ENCODE measurements at regions not wholly inside any gene's neighbourhood (a gene's known extent, or its start where the extent isn't known, plus 50 kb on each side); places are given as distances from the start of the nearest gene placed in this dataset.

DNA sequence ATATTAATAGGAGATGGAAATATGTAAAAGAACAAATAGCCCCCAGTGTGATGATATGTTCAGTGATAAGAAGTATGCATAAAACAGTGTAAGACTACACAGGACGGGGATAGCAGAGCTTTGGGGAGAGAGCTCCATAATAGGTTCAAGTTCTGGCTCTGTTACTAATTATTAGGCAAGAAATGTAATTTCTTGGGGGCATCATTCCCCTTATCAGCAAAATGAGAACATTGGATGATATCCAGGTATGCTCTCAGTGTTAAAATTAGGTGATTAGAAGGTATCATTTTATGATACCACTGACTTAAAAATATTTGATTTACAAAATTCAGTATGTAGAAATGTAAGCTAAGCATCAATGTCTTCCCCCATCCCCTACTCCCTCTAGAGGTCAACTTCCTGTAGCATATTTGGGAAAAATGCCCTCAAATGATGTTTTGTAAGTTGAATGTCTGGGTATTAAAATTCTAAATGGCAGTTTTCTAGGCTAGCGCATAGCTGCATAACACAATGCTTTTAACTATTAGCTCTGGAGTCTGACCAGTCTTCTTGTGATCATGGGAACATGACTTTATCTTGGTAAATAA lies 585.7 kb upstream of the CAMK1G start:
- TF ChIP-seq, protein P1, sequence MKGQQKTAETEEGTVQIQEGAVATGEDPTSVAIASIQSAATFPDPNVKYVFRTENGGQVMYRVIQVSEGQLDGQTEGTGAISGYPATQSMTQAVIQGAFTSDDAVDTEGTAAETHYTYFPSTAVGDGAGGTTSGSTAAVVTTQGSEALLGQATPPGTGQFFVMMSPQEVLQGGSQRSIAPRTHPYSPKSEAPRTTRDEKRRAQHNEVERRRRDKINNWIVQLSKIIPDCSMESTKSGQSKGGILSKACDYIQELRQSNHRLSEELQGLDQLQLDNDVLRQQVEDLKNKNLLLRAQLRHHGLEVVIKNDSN (IDR thresholded peaks at IDR 0.05) = no peak
- TF ChIP-seq ZBTB7A (IDR thresholded peaks at IDR 0.05; ENCODE audit: low read depth) (no peak), RAD21 (IDR thresholded peaks at IDR 0.05; ENCODE audit: low read depth) (no peak), FOXM1 (IDR thresholded peaks at IDR 0.05; ENCODE audit: borderline replicate concordance, low read depth) (no peak), TCF12 (IDR thresholded peaks at IDR 0.05; ENCODE audit: low read depth) (no peak), NFIC (IDR thresholded peaks at IDR 0.05) (no peak), TAF1 (IDR thresholded peaks at IDR 0.05; ENCODE audit: low read depth) (no peak), YY1 (IDR thresholded peaks at IDR 0.05; ENCODE audit: low read depth) (no peak), EP300 (IDR thresholded peaks at IDR 0.05; ENCODE audit: borderline replicate concordance) (no peak), EGR1 (IDR thresholded peaks at IDR 0.05) (no peak), REST (IDR thresholded peaks at IDR 0.05; ENCODE audit: low read depth) (no peak)

- TF ChIP-seq, protein P2, sequence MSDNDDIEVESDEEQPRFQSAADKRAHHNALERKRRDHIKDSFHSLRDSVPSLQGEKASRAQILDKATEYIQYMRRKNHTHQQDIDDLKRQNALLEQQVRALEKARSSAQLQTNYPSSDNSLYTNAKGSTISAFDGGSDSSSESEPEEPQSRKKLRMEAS (IDR thresholded peaks at IDR 0.05) = no peak
Measured at GRCh38 chr1:209008586-209008985, 574.9 kb upstream of the CAMK1G start.

DNA sequence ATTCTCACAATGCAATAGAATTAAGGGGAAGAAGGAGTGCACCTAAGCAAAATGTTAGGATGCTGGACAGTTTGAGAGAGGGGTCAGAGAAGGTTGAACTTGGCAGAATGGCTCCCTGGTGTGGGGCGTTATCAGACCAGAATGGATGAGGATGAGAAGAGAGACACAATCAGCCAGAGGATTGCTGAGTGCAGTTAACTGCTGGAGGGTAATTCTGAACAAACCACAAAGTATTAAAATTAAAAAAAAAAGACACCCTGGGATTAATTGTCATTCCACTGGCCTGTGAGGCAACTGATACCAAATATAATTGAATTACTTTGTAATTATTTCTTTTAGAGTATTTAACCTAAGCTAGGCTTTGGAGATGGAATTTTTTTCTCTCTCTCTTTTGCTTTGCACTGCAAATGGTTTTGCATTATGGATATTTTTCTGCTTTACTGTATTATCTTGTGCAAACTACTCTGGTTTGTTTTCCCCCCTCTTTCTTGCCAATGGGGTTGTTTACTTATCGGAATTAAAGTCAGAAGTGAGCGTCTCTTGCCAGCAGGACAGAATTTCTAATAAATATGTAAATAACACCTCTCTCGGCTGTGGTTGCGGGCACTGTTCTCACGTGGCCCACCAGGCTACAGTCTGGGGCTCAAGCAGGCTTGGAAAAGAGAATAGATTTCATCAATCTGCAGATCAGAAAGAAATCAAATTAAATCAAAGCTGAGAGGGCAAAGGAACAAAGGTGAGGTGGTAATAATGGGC lies 572.9 kb upstream of the CAMK1G start:
- TF ChIP-seq CREB1 (IDR thresholded peaks at IDR 0.05; ENCODE audit: low read depth) = no peak
- no peak for TF ChIP-seq RAD21 (IDR thresholded peaks at IDR 0.05; ENCODE audit: low read depth)
- TF ChIP-seq NFIC (IDR thresholded peaks at IDR 0.05) = no peak
- no peak for TF ChIP-seq TCF12 (IDR thresholded peaks at IDR 0.05; ENCODE audit: low read depth)
- TF ChIP-seq REST (IDR thresholded peaks at IDR 0.05; ENCODE audit: low read depth) = no peak
- no peak for TF ChIP-seq EP300 (IDR thresholded peaks at IDR 0.05; ENCODE audit: borderline replicate concordance)
- no peak for TF ChIP-seq ZBTB7A (IDR thresholded peaks at IDR 0.05; ENCODE audit: low read depth)
- TF ChIP-seq TEAD4 (IDR thresholded peaks at IDR 0.05) = no peak
- TF ChIP-seq FOXM1 (IDR thresholded peaks at IDR 0.05; ENCODE audit: borderline replicate concordance, low read depth) = no peak
- no peak for TF ChIP-seq CEBPB (IDR thresholded peaks at IDR 0.05)
- TF ChIP-seq EGR1 (IDR thresholded peaks at IDR 0.05) = no peak
- no peak for TF ChIP-seq YY1 (IDR thresholded peaks at IDR 0.05; ENCODE audit: low read depth)
- TF ChIP-seq, protein P2 (IDR thresholded peaks at IDR 0.05) = no peak
- TF ChIP-seq, protein P1 (IDR thresholded peaks at IDR 0.05) = no peak
- TF ChIP-seq TAF1 (IDR thresholded peaks at IDR 0.05; ENCODE audit: low read depth) = no peak

- TF ChIP-seq REST (IDR thresholded peaks at IDR 0.05; ENCODE audit: low read depth) = no peak
- no peak for TF ChIP-seq YY1 (IDR thresholded peaks at IDR 0.05; ENCODE audit: low read depth)
- TF ChIP-seq NFIC (IDR thresholded peaks at IDR 0.05) = no peak
- no peak for TF ChIP-seq RAD21 (IDR thresholded peaks at IDR 0.05; ENCODE audit: low read depth)
- no peak for TF ChIP-seq EP300 (IDR thresholded peaks at IDR 0.05; ENCODE audit: borderline replicate concordance)
- TF ChIP-seq TEAD4 (IDR thresholded peaks at IDR 0.05) = no peak
- TF ChIP-seq TAF1 (IDR thresholded peaks at IDR 0.05; ENCODE audit: low read depth) = no peak
- no peak for TF ChIP-seq EGR1 (IDR thresholded peaks at IDR 0.05)
- no peak for TF ChIP-seq CEBPB (IDR thresholded peaks at IDR 0.05)
- TF ChIP-seq, protein P2 (IDR thresholded peaks at IDR 0.05) = no peak
- TF ChIP-seq, protein P1 (IDR thresholded peaks at IDR 0.05) = no peak
- TF ChIP-seq FOXM1 (IDR thresholded peaks at IDR 0.05; ENCODE audit: borderline replicate concordance, low read depth) = no peak
- TF ChIP-seq CREB1 (IDR thresholded peaks at IDR 0.05; ENCODE audit: low read depth) = no peak
- TF ChIP-seq TCF12 (IDR thresholded peaks at IDR 0.05; ENCODE audit: low read depth) = no peak
- no peak for TF ChIP-seq ZBTB7A (IDR thresholded peaks at IDR 0.05; ENCODE audit: low read depth)
Measured at GRCh38 chr1:209012443-209013196, 570.9 kb upstream of the CAMK1G start.

Measured in Ishikawa (cell line).